Upper lobe of left lung (tissue), 6 donors: ENCODE measurements at regions not wholly inside any gene's neighbourhood (a gene's known extent, or its start where the extent isn't known, plus 50 kb on each side); places are given as distances from the start of the nearest gene placed in this dataset.
"Not testable (repeated sequence)": the region's sequence is repeated elsewhere in the genome, so short reads cannot be mapped to it uniquely, and the experiment has no call there.

Experiments used
- ATAC-seq, 2 donors: fragments of 200-7000 bp; cut with Tn5 transposase; one replicate each; pipeline ENCODE4 v1.9.1; 2022; ENCODE audit warnings: mild to moderate bottlenecking in 2 of 2, moderate library complexity in 2 of 2; ENCODE audit not compliant: low FRiP score in 2 of 2
- DNase-seq, 2 donors: peaks; one replicate each; pipeline ENCODE4 v3.0.0-alpha.2; 2019 to 2020
- H3K27ac ChIP-seq, 4 donors: fragments of 200-600 bp; sonication (generic); one replicate each; pipeline ENCODE4 v1.5.1; 2016 to 2019
- H3K27me3 ChIP-seq, 4 donors: fragments of 200-600 bp; sonication (generic); one replicate each; pipeline ENCODE4 v1.5.1; 2017 to 2019
- H3K36me3 ChIP-seq, 4 donors: fragments of 200-600 bp; sonication (generic); one replicate each; pipeline ENCODE4 v1.5.1; 2016 to 2019
- H3K4me1 ChIP-seq, 4 donors: fragments of 200-600 bp; sonication (generic); one replicate each; pipeline ENCODE4 v1.5.1; 2018 to 2019
- H3K4me3 ChIP-seq, 4 donors: fragments of 200-600 bp; sonication (generic); one replicate each; pipeline ENCODE4 v1.5.1; 2017 to 2019; ENCODE audit warnings: mild to moderate bottlenecking in 2 of 4, moderate library complexity in 1 of 4
- H3K9me3 ChIP-seq, 4 donors: fragments of 200-600 bp; sonication (generic); one replicate each; pipeline ENCODE4 v1.5.1; 2018 to 2019
- WGBS, 2 donors: methylation state at CpG; one replicate each; pipeline ENCODE4 v1.1.5; 2017 to 2018; 5-methylcytosine and 5-hydroxymethylcytosine counted together
- donor health status: DM: no; HTN: no; CAD: no; lungs with moderate emphysema.
- donor health status: DM: no; HTN: yes; CAD: no; lungs with severe emphysema.

DNA sequence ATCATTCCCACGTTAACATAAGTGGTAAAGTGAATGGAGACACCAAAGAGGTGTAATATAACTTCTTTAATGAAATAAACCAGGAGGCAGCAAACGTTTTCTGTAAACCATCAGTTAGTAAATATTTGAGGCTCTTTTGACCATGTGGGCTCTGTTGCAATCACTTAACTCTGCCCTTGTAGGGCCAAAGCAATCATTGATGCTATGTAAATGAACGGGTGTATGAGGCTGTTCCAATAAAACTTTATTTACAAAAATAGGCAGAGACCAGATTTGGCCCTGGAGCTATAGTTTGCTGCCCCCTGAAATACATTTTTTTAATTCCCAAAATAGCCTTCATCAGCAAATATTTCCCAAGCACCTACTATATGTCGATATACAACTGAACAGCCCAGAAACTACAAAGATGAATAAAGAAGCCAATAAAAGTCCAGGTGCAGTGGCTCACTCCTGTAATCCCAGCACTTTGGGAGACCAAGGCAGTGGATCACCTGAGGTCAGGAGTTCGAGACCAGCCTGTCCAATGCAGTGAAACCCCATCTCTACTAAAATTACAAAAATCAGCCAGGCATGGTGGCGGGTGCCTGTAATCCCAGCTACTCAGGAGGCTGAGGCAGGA lies 54.3 kb upstream of the NOMO2 start:
- not testable (repeated sequence) for H3K27ac ChIP-seq, H3K27me3 ChIP-seq, H3K9me3 ChIP-seq, H3K4me1 ChIP-seq, H3K36me3 ChIP-seq, H3K4me3 ChIP-seq, DNase-seq, ATAC-seq
- whole genome bisulfite sequencing, 2 donors = 62 to 72% methylated on average over 4 to 5 of the region's 6 CpGs
